H9 (cell line): ENCODE measurements at regions not wholly inside any gene's neighbourhood (a gene's known extent, or its start where the extent isn't known, plus 50 kb on each side); places are given as distances from the start of the nearest gene placed in this dataset.

Source experiments
- DNase-seq: peaks from one replicate; pipeline ENCODE4 v3.0.0-alpha.2; 2017
- H2AFZ ChIP-seq: one replicate; pipeline ENCODE4 v1.6.1; 2013; ENCODE audit warnings: mild to moderate bottlenecking, low read length, control low read depth, moderate library complexity
- H2AK5ac ChIP-seq: 2 replicates; pipeline ENCODE4 v1.6.1; 2013; ENCODE audit warnings: low read length, control low read depth, mixed read lengths; ENCODE audit not compliant: insufficient read length
- H2BK120ac ChIP-seq: one replicate; pipeline ENCODE4 v1.6.1; 2013; ENCODE audit warnings: low read depth, mild to moderate bottlenecking, low read length, control low read depth, inconsistent platforms; ENCODE audit not compliant: poor library complexity, severe bottlenecking
- H2BK12ac ChIP-seq: 2 replicates; pipeline ENCODE4 v1.6.1; 2013; ENCODE audit warnings: low read length, control low read depth, mixed read lengths, low read depth; ENCODE audit not compliant: insufficient read length
- H2BK15ac ChIP-seq: 2 replicates; pipeline ENCODE4 v1.6.1; 2013; ENCODE audit warnings: low read depth, low read length, control low read depth
- H2BK20ac ChIP-seq: one replicate; pipeline ENCODE4 v1.6.1; 2013; ENCODE audit warnings: low read depth, mild to moderate bottlenecking, low read length, control low read depth, inconsistent platforms; ENCODE audit not compliant: poor library complexity, severe bottlenecking
- H2BK5ac ChIP-seq: 2 replicates; pipeline ENCODE4 v1.6.1; 2013; ENCODE audit warnings: low read length, control low read depth, mixed read lengths; ENCODE audit not compliant: insufficient read length
- H3K14ac ChIP-seq: 2 replicates; pipeline ENCODE4 v1.6.1; 2013; ENCODE audit warnings: low read length, control low read depth; ENCODE audit not compliant: insufficient read depth
- H3K18ac ChIP-seq: 2 replicates; pipeline ENCODE4 v1.6.1; 2013; ENCODE audit warnings: low read depth, mild to moderate bottlenecking, mixed read lengths, low read length, control low read depth; ENCODE audit not compliant: insufficient read length
- H3K23ac ChIP-seq: 2 replicates; pipeline ENCODE4 v1.6.1; 2013; ENCODE audit warnings: low read length, control low read depth, mixed read lengths, low read depth; ENCODE audit not compliant: insufficient read length
- H3K23me2 ChIP-seq: 2 replicates; pipeline ENCODE4 v1.6.1; 2013; ENCODE audit warnings: low read depth, mild to moderate bottlenecking, mixed read lengths, low read length, control low read depth; ENCODE audit not compliant: insufficient read length, poor library complexity, severe bottlenecking
- H3K27ac ChIP-seq: 2 replicates; pipeline ENCODE4 v1.5.1; 2013; ENCODE audit warnings: low read length, control low read depth, mixed read lengths, low read depth; ENCODE audit not compliant: insufficient read length
- H3K27me3 ChIP-seq: 2 replicates; pipeline ENCODE4 v1.6.1; 2013; ENCODE audit warnings: low read length, control low read depth, inconsistent platforms; ENCODE audit not compliant: insufficient read depth
- H3K4ac ChIP-seq: 2 replicates; pipeline ENCODE4 v1.6.1; 2013; ENCODE audit warnings: low read depth, mild to moderate bottlenecking, control low read depth, inconsistent platforms, low read length, moderate library complexity
- H3K4me1 ChIP-seq: 2 replicates; pipeline ENCODE4 v1.6.1; 2013; ENCODE audit warnings: low read length, control low read depth, inconsistent platforms; ENCODE audit not compliant: insufficient read depth
- H3K4me2 ChIP-seq: 2 replicates; pipeline ENCODE4 v1.6.1; 2013; ENCODE audit warnings: low read length, control low read depth, mixed read lengths; ENCODE audit not compliant: insufficient read length, insufficient read depth
- H3K56ac ChIP-seq: 2 replicates; pipeline ENCODE4 v1.6.1; 2013; ENCODE audit warnings: low read depth, mild to moderate bottlenecking, mixed read lengths, low read length, control low read depth; ENCODE audit not compliant: insufficient read length
- H3K79me1 ChIP-seq: 2 replicates; pipeline ENCODE4 v1.6.1; 2013; ENCODE audit warnings: low read depth, mild to moderate bottlenecking, moderate library complexity, low read length, control low read depth, inconsistent platforms; ENCODE audit not compliant: insufficient read depth, poor library complexity, severe bottlenecking
- H3K79me2 ChIP-seq: 2 replicates; pipeline ENCODE4 v1.6.1; 2013; ENCODE audit warnings: low read length, control low read depth, inconsistent platforms; ENCODE audit not compliant: insufficient read depth
- H3K9ac ChIP-seq: 2 replicates; pipeline ENCODE4 v1.6.1; 2013; ENCODE audit warnings: low read length, control low read depth, mixed read lengths; ENCODE audit not compliant: insufficient read length; ENCODE audit errors: extremely low read depth
- H3K9me3 ChIP-seq: one replicate; pipeline ENCODE4 v1.6.1; 2013; ENCODE audit warnings: low read depth, low read length, inconsistent platforms; ENCODE audit not compliant: control insufficient read depth
- H3T11ph ChIP-seq: one replicate; pipeline ENCODE4 v1.6.1; 2013; ENCODE audit warnings: mild to moderate bottlenecking, low read length, control low read depth, inconsistent platforms
- H4K20me1 ChIP-seq: one replicate; pipeline ENCODE4 v1.6.1; 2013; ENCODE audit not compliant: control insufficient read depth, insufficient read length, insufficient read depth
- H4K5ac ChIP-seq: 2 replicates; pipeline ENCODE4 v1.6.1; 2013; ENCODE audit warnings: low read depth, mild to moderate bottlenecking, mixed read lengths, low read length, control low read depth; ENCODE audit not compliant: insufficient read length
- H4K8ac ChIP-seq: replicated peaks from 2 replicates; pipeline ENCODE4 v1.6.1; 2013; ENCODE audit warnings: low read length, control low read depth, mixed read lengths, low read depth; ENCODE audit not compliant: insufficient read length
- H4K91ac ChIP-seq: 2 replicates; pipeline ENCODE4 v1.6.1; 2013; ENCODE audit warnings: low read depth, mild to moderate bottlenecking, moderate library complexity, mixed read lengths, low read length, control low read depth; ENCODE audit not compliant: insufficient read length
- H3K27ac Mint-ChIP-seq, 3 experiments: 2 replicates in 2 of 3; 3 replicates in 1 of 3; pipeline ENCODE4 v1.8.0; 2020 to 2021; ENCODE audit warnings: mixed read lengths in 3 of 3, mild to moderate bottlenecking in 1 of 3, moderate library complexity in 1 of 3
- H3K27me3 Mint-ChIP-seq: 2 replicates; pipeline ENCODE4 v1.8.0; 2021; ENCODE audit warnings: low read depth, mild to moderate bottlenecking, moderate library complexity, mixed read lengths
- H3K36me3 Mint-ChIP-seq, 3 experiments: 2 replicates in 2 of 3; 3 replicates in 1 of 3; pipeline ENCODE4 v1.8.0; 2020 to 2021; ENCODE audit warnings: low read depth in 3 of 3, mixed read lengths in 3 of 3; ENCODE audit not compliant: insufficient read depth in 1 of 3
- H3K4me1 Mint-ChIP-seq, 2 experiments: 2 replicates each; pipeline ENCODE4 v1.8.0; 2020; ENCODE audit warnings: mixed read lengths in 2 of 2
- H3K4me3 Mint-ChIP-seq, 2 experiments: 2 replicates in 1 of 2; 3 replicates in 1 of 2; pipeline ENCODE4 v1.8.0; 2020 to 2021; ENCODE audit warnings: mild to moderate bottlenecking in 2 of 2, mixed read lengths in 2 of 2, moderate library complexity in 1 of 2
- H3K9me3 Mint-ChIP-seq, 2 experiments: 2 replicates in 1 of 2; 3 replicates in 1 of 2; pipeline ENCODE4 v1.8.0; 2020; ENCODE audit warnings: mild to moderate bottlenecking in 2 of 2, mixed read lengths in 2 of 2, moderate library complexity in 1 of 2
- CTCF ChIP-seq: fragments of 200-600 bp; sonication (generic); conservative IDR thresholded peaks from 3 replicates; pipeline ENCODE4 v1.8.0; 2021; ENCODE audit warnings: antibody characterized with exemption, mild to moderate bottlenecking

GRCh38 chr1:81618376-81618775 lies 182.4 kb upstream of the ADGRL2 start:
- no peak for TF ChIP-seq CTCF
- Histone ChIP-seq H3K27ac (no peak overlapping the region), H3K18ac (no peak overlapping the region), H3K14ac (no peak overlapping the region), H3K79me1 (no peaks in the 10 kb centered on the region), H4K5ac (no peak overlapping the region), H2BK5ac (no peak overlapping the region), H2AK5ac (no peak overlapping the region), H2BK20ac (no peak overlapping the region), H3K9me3 (peaks cover 6% of the 10 kb centered on the region), H4K20me1 (no peaks in the 10 kb centered on the region), H3K23me2 (no peaks in the 10 kb centered on the region), H3K9ac (no peak overlapping the region), H3K27me3 (no peaks in the 10 kb centered on the region), H3K79me2 (no peaks in the 10 kb centered on the region), H3K23ac (no peak overlapping the region), H4K8ac (no peak overlapping the region), H2BK12ac (no peak overlapping the region), H3T11ph (no peak overlapping the region), H3K4ac (no peak overlapping the region), H4K91ac (no peak overlapping the region), H3K4me2 (no peak overlapping the region), H2BK15ac (no peak overlapping the region), H2BK120ac (no peak overlapping the region), H3K4me1 (no peaks in the 10 kb centered on the region), H2AFZ (no peak overlapping the region), H3K56ac (no peak overlapping the region)
- H3K36me3 Mint-ChIP-seq, result peaks cover 12 to 21% (median 17%) of the 10 kb centered on the region in 3 experiments
- no peak overlapping the region for H3K4me3 Mint-ChIP-seq
- H3K27me3 Mint-ChIP-seq, result no peaks in the 10 kb centered on the region
- peaks cover 0 to 2% of the 10 kb centered on the region in 2 experiments; a peak in 1 of 4 replicates for H3K4me1 Mint-ChIP-seq
- DNase-seq, result no peak
- no peak overlapping the region for H3K27ac Mint-ChIP-seq
- H3K9me3 Mint-ChIP-seq, result peaks cover 19 to 22% of the 10 kb centered on the region in 2 experiments
